HG03469 (cell line): ENCODE measurements at regions not wholly inside any gene's neighbourhood (a gene's known extent, or its start where the extent isn't known, plus 50 kb on each side); places are given as distances from the start of the nearest gene placed in this dataset.
A peak's percentile ranks its signal among the peaks of the same experiment; 100 is the strongest.
"Not testable (repeated sequence)": the region's sequence is repeated elsewhere in the genome, so short reads cannot be mapped to it uniquely, and the experiment has no call there.

Experiments
- ATAC-seq: cut with Tn5 transposase; IDR thresholded peaks from one replicate; pipeline ENCODE4 v1.9.1; 2021; ENCODE audit warnings: mild to moderate bottlenecking, moderate library complexity, moderate number of reproducible peaks; ENCODE audit not compliant: unreplicated experiment

GRCh38 chr7:69187824-69188333 lies 410.4 kb upstream of the AUTS2 start:
- no peak for ATAC-seq

GRCh38 chr7:69189406-69189805 lies 408.9 kb upstream of the AUTS2 start:
- no peak for ATAC-seq

GRCh38 chr7:69190025-69190424 lies 408.2 kb upstream of the AUTS2 start:
- no peak for ATAC-seq

GRCh38 chr7:69190763-69191162 lies 407.5 kb upstream of the AUTS2 start:
- ATAC-seq, result no peak

GRCh38 chr7:69192134-69192533 lies 406.1 kb upstream of the AUTS2 start:
- no peak for ATAC-seq

- no peak for ATAC-seq
Measured at GRCh38 chr7:69193061-69193460, 405.2 kb upstream of the AUTS2 start.

- no peak for ATAC-seq
Measured at GRCh38 chr7:69196593-69196992, 401.7 kb upstream of the AUTS2 start.

GRCh38 chr7:69198250-69198649 lies 400.0 kb upstream of the AUTS2 start:
- ATAC-seq, result no peak

- no peak for ATAC-seq
Measured at GRCh38 chr7:69199041-69199440, 399.2 kb upstream of the AUTS2 start.

- no peak for ATAC-seq
Measured at GRCh38 chr7:69199661-69200060, 398.6 kb upstream of the AUTS2 start.

GRCh38 chr7:69203871-69204270 lies 394.4 kb upstream of the AUTS2 start:
- no peak for ATAC-seq

GRCh38 chr7:69204943-69205342 lies 393.3 kb upstream of the AUTS2 start:
- ATAC-seq, result no peak

GRCh38 chr7:69205581-69205980 lies 392.7 kb upstream of the AUTS2 start:
- no peak for ATAC-seq

- ATAC-seq, result no peak
Measured at GRCh38 chr7:69208276-69208675, 390.0 kb upstream of the AUTS2 start.

GRCh38 chr7:69208848-69209247 lies 389.4 kb upstream of the AUTS2 start:
- ATAC-seq, result peak; percentile 94

GRCh38 chr7:69211336-69211735 lies 386.9 kb upstream of the AUTS2 start:
- ATAC-seq, result no peak

- no peak for ATAC-seq
Measured at GRCh38 chr7:69211739-69212138, 386.5 kb upstream of the AUTS2 start.

- no peak for ATAC-seq
Measured at GRCh38 chr7:69213878-69214277, 384.4 kb upstream of the AUTS2 start.

GRCh38 chr7:69215516-69215915 lies 382.8 kb upstream of the AUTS2 start:
- not testable (repeated sequence) for ATAC-seq

GRCh38 chr7:69217516-69218350 lies 380.5 kb upstream of the AUTS2 start:
- ATAC-seq, result no peak

GRCh38 chr7:69218576-69218975 lies 379.7 kb upstream of the AUTS2 start:
- ATAC-seq, result no peak

- ATAC-seq, result no peak
Measured at GRCh38 chr7:69219381-69219780, 378.9 kb upstream of the AUTS2 start.
